C1 segment of cervical spinal cord (tissue), 14 donors: ENCODE measurements at regions not wholly inside any gene's neighbourhood (a gene's known extent, or its start where the extent isn't known, plus 50 kb on each side); places are given as distances from the start of the nearest gene placed in this dataset.
"Not testable (repeated sequence)": the region's sequence is repeated elsewhere in the genome, so short reads cannot be mapped to it uniquely, and the experiment has no call there.

Experiments used
- DNase-seq, 14 donors: peaks; one replicate each; lab custom pipeline; 2025; lab: John Stamatoyannopoulos, UW

GRCh38 chr7:80082213-80082612 is 52.4 kb upstream of the GNAI1 start:
- DNase-seq = no peak

- no peak for DNase-seq
Observed at GRCh38 chr7:80078886-80079285, 55.7 kb upstream of the GNAI1 start.

GRCh38 chr7:80078159-80078731 is 56.4 kb upstream of the GNAI1 start:
- DNase-seq = no peak

- DNase-seq = no peak
Observed at GRCh38 chr7:80070391-80070790, 64.2 kb upstream of the GNAI1 start.

- no peak for DNase-seq
Observed at GRCh38 chr7:80066639-80067038, 68.0 kb upstream of the GNAI1 start.

- no peak for DNase-seq
Observed at GRCh38 chr7:80063834-80064233, 70.8 kb upstream of the GNAI1 start.

- peak in 1 of 14 donors; percentile 30 for DNase-seq
Observed at GRCh38 chr7:80060218-80060806, 74.3 kb upstream of the GNAI1 start.

- no peak for DNase-seq
Observed at GRCh38 chr7:80057488-80057887, 77.1 kb upstream of the GNAI1 start.

GRCh38 chr7:80054356-80054755 is 80.3 kb upstream of the GNAI1 start:
- DNase-seq = no peak

- peak in 1 of 14 donors; percentile 9 for DNase-seq
Observed at GRCh38 chr7:80053124-80053523, 81.5 kb upstream of the GNAI1 start.

GRCh38 chr7:80047856-80048459 is 86.7 kb upstream of the GNAI1 start:
- no peak for DNase-seq

- DNase-seq = no peak
Observed at GRCh38 chr7:80047032-80047431, 87.6 kb upstream of the GNAI1 start.

- no peak for DNase-seq
Observed at GRCh38 chr7:80044796-80045195, 89.8 kb upstream of the GNAI1 start.

- no peak for DNase-seq
Observed at GRCh38 chr7:80040752-80041151, 93.9 kb upstream of the GNAI1 start.

- DNase-seq = no peak
Observed at GRCh38 chr7:80040335-80040734, 94.3 kb upstream of the GNAI1 start.

GRCh38 chr7:80039251-80039884 is 95.3 kb upstream of the GNAI1 start:
- no peak for DNase-seq

GRCh38 chr7:80037689-80038088 is 96.9 kb upstream of the GNAI1 start:
- no peak for DNase-seq

- DNase-seq = no peak
Observed at GRCh38 chr7:80036107-80036506, 98.5 kb upstream of the GNAI1 start.

GRCh38 chr7:80028717-80029116 is 105.9 kb upstream of the GNAI1 start:
- DNase-seq = no peak

GRCh38 chr7:80027611-80028173 is 106.9 kb upstream of the GNAI1 start:
- no peak for DNase-seq

GRCh38 chr7:80026766-80027165 is 107.9 kb upstream of the GNAI1 start:
- DNase-seq = no peak

- DNase-seq = not testable (repeated sequence)
Observed at GRCh38 chr7:80020277-80020676, 114.4 kb upstream of the GNAI1 start.

- not testable (repeated sequence) for DNase-seq
Observed at GRCh38 chr7:80019809-80020207, 114.8 kb upstream of the GNAI1 start.
